ENCODE measurements at regions not wholly inside any gene's neighbourhood (a gene's known extent, or its start where the extent isn't known, plus 50 kb on each side); places are given as distances from the start of the nearest gene placed in this dataset.

- TF ChIP-seq CTCF (conservative IDR thresholded peaks at IDR 0.05): 0 out of 2 replicates have a peak, but pooled peaks have one; percentile 3
- no peak for TF ChIP-seq ZFX (IDR thresholded peaks at IDR 0.05)
- H3K27ac ChIP-seq: no peak overlapping the region
Measured at GRCh38 chr12:5096241-5096924, 52.7 kb downstream of the KCNA5 start.

- no peak overlapping the region for H3K27ac ChIP-seq
- TF ChIP-seq CTCF (conservative IDR thresholded peaks at IDR 0.05): no peak
- no peak for TF ChIP-seq ZFX (IDR thresholded peaks at IDR 0.05)
Measured at GRCh38 chr12:5097786-5098185, 54.1 kb downstream of the KCNA5 start.

- H3K27ac ChIP-seq: no peak overlapping the region
- TF ChIP-seq ZFX (IDR thresholded peaks at IDR 0.05): no peak
- no peak for TF ChIP-seq CTCF (conservative IDR thresholded peaks at IDR 0.05)
Measured at GRCh38 chr12:5099136-5099535, 55.5 kb downstream of the KCNA5 start.

DNA sequence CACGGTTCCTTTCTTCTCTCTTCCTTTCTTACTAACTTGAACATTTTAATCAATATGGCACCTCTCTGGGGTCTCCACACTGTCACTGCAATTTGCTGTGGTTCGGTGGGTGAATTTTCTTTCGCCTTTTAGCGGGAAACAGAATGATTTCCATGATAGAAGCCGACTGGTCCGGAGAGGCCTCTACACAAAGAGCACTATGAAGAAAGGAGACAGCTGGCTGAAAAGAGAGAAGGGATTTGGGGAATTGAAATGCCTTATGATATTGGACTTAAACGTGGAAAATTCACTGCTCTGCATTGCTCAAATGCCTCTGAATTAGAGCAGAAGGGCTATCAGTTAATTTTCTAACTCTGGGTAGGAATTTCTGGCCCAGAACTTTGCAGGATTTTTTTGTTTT lies 55.9 kb downstream of the KCNA5 start:
- H3K27ac ChIP-seq: no peak overlapping the region
- TF ChIP-seq ZFX (IDR thresholded peaks at IDR 0.05) (no peak), CTCF (conservative IDR thresholded peaks at IDR 0.05) (no peak)

GRCh38 chr12:5101686-5102085 lies 58.0 kb downstream of the KCNA5 start:
- H3K27ac ChIP-seq: no peak overlapping the region
- TF ChIP-seq ZFX (IDR thresholded peaks at IDR 0.05): no peak
- no peak for TF ChIP-seq CTCF (conservative IDR thresholded peaks at IDR 0.05)

GRCh38 chr12:5102261-5102789 lies 58.6 kb downstream of the KCNA5 start:
- H3K27ac ChIP-seq: no peak overlapping the region
- TF ChIP-seq ZFX (IDR thresholded peaks at IDR 0.05) (no peak), CTCF (conservative IDR thresholded peaks at IDR 0.05) (no peak)

GRCh38 chr12:5102806-5103205 lies 59.1 kb downstream of the KCNA5 start:
- no peak overlapping the region for H3K27ac ChIP-seq
- no peak for TF ChIP-seq CTCF (conservative IDR thresholded peaks at IDR 0.05)

Measured in C4-2B (cell line).